ENCODE measurements at regions not wholly inside any gene's neighbourhood (a gene's known extent, or its start where the extent isn't known, plus 50 kb on each side); places are given as distances from the start of the nearest gene placed in this dataset.
"Not testable (repeated sequence)": the region's sequence is repeated elsewhere in the genome, so short reads cannot be mapped to it uniquely, and the experiment has no call there.

GRCh38 chr12:124707316-124707715 is 139.9 kb upstream of the NCOR2 start:
- no peak for DNase-seq (ENCODE audit: low read depth in 4 of 4, low spot score in 2 of 4)

GRCh38 chr12:124706363-124706762 is 139.0 kb upstream of the NCOR2 start:
- DNase-seq (ENCODE audit: low read depth in 4 of 4, low spot score in 2 of 4) = no peak

GRCh38 chr12:124705545-124706138 is 138.2 kb upstream of the NCOR2 start:
- no peak for DNase-seq (ENCODE audit: low read depth in 4 of 4, low spot score in 2 of 4)

GRCh38 chr12:124704619-124705018 is 137.2 kb upstream of the NCOR2 start:
- no peak for DNase-seq (ENCODE audit: low read depth in 4 of 4, low spot score in 2 of 4)

- no peak for DNase-seq (ENCODE audit: low read depth in 4 of 4, low spot score in 2 of 4)
Measured at GRCh38 chr12:124703856-124704255, 136.4 kb upstream of the NCOR2 start.

- no peak for DNase-seq (ENCODE audit: low read depth in 4 of 4, low spot score in 2 of 4)
Measured at GRCh38 chr12:124702736-124703135, 135.3 kb upstream of the NCOR2 start.

- DNase-seq (ENCODE audit: low read depth in 4 of 4, low spot score in 2 of 4) = no peak
Measured at GRCh38 chr12:124700810-124701592, 133.6 kb upstream of the NCOR2 start.

GRCh38 chr12:124699909-124700308 is 132.5 kb upstream of the NCOR2 start:
- no peak for DNase-seq (ENCODE audit: low read depth in 4 of 4, low spot score in 2 of 4)

GRCh38 chr12:124698998-124699305 is 131.5 kb upstream of the NCOR2 start:
- DNase-seq (ENCODE audit: low read depth in 4 of 4, low spot score in 2 of 4) = no peak

GRCh38 chr12:124698211-124698997 is 131.0 kb upstream of the NCOR2 start:
- DNase-seq (ENCODE audit: low read depth in 4 of 4, low spot score in 2 of 4) = no peak

GRCh38 chr12:124697722-124698121 is 130.3 kb upstream of the NCOR2 start:
- not testable (repeated sequence) for DNase-seq (ENCODE audit: low read depth in 4 of 4, low spot score in 2 of 4)

GRCh38 chr12:124696693-124697476 is 129.5 kb upstream of the NCOR2 start:
- no peak for DNase-seq (ENCODE audit: low read depth in 4 of 4, low spot score in 2 of 4)

GRCh38 chr12:124695861-124696260 is 128.4 kb upstream of the NCOR2 start:
- no peak for DNase-seq (ENCODE audit: low read depth in 4 of 4, low spot score in 2 of 4)

GRCh38 chr12:124694846-124695497 is 127.6 kb upstream of the NCOR2 start:
- no peak for DNase-seq (ENCODE audit: low read depth in 4 of 4, low spot score in 2 of 4)

- DNase-seq (ENCODE audit: low read depth in 4 of 4, low spot score in 2 of 4) = no peak
Measured at GRCh38 chr12:124694250-124694649, 126.8 kb upstream of the NCOR2 start.

- no peak for DNase-seq (ENCODE audit: low read depth in 4 of 4, low spot score in 2 of 4)
Measured at GRCh38 chr12:124693111-124693723, 125.8 kb upstream of the NCOR2 start.

GRCh38 chr12:124692443-124692842 is 125.0 kb upstream of the NCOR2 start:
- no peak for DNase-seq (ENCODE audit: low read depth in 4 of 4, low spot score in 2 of 4)

GRCh38 chr12:124691429-124691828 is 124.0 kb upstream of the NCOR2 start:
- DNase-seq (ENCODE audit: low read depth in 4 of 4, low spot score in 2 of 4) = no peak

- DNase-seq (ENCODE audit: low read depth in 4 of 4, low spot score in 2 of 4) = no peak
Measured at GRCh38 chr12:124689631-124690030, 122.2 kb upstream of the NCOR2 start.

GRCh38 chr12:124688356-124688992 is 121.1 kb upstream of the NCOR2 start:
- no peak for DNase-seq (ENCODE audit: low read depth in 4 of 4, low spot score in 2 of 4)

All from left renal cortex interstitium (tissue), 4 donors.